GM21529 (cell line): ENCODE measurements at regions not wholly inside any gene's neighbourhood (a gene's known extent, or its start where the extent isn't known, plus 50 kb on each side); places are given as distances from the start of the nearest gene placed in this dataset.
A peak's percentile ranks its signal among the peaks of the same experiment; 100 is the strongest.

Experiments
- ATAC-seq: cut with Tn5 transposase; IDR thresholded peaks from one replicate; pipeline ENCODE4 v1.9.1; 2021; ENCODE audit not compliant: unreplicated experiment

DNA sequence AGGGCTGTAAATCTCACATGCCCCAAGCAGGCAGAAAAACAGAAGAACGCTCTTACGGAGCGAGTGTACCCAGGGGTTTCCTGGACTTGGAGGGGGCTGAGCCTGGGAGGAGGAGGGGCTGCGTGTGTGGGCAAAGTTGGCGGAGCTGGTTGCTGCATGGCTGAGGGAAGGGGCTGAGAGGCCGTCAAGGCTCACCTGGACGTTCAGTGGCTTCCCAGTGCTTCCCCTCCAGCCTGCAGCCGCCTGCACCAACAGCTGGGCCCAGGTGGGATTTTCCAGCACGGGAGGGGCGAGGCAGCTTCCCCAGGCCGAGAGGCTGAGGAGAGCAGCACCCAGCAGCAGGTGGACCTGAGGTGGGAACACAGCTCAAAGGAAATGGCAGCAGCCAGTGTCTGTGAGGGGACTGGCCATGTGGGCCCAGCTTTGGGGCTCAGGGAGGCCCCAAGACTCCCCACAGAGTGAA is 70.6 kb upstream of the CTDP1 start:
- no peak for ATAC-seq

DNA sequence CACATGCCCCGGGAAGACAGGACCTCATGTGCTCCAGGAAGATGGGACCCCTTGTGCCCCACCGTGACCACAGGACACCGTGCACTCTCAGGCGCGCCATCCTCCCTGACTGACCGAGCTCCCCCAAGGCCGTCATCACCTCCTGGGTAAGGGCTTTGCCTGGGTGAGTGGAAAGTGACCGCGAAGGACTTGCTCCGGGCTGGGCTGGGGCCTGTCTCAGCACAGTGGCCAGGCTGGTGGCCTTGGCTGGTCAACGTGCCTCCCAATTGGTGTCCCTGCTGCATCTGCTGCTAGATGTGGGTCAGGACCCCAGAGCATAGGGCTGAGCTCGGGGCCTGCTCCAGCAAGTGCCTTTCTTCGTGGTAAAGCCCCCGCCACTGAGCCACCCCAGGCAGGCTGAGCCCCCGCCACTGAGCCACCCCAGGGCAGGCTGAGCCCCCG is 69.7 kb upstream of the CTDP1 start:
- no peak for ATAC-seq

DNA sequence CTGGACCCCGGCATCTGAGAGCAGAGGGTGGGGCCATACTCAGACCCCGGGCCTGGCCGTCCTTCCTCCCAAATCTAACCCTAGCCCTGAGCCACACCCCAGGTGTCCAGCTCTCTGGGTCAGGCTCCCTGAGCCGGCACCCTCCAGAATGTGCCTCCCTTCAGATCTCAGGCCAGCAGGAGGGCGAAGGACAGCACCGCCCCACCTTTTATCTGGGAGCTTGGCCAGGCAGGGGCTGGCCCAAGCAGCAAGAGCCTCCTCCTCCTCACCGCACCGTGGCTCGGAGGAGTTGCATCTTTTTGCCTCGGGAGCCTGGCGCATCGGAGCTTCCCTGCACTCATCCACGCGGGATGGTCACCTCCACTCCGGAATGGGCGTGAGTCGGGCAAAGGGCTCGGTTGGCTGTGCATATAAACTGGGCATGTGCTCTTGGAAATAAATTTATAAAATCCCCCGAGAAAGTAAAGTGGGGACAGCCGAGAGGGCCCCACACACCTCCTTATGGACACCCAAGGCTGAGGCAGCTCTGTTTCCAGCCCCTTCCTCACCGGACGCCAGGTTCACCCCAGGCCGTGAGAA is 69.1 kb upstream of the CTDP1 start:
- no peak for ATAC-seq

DNA sequence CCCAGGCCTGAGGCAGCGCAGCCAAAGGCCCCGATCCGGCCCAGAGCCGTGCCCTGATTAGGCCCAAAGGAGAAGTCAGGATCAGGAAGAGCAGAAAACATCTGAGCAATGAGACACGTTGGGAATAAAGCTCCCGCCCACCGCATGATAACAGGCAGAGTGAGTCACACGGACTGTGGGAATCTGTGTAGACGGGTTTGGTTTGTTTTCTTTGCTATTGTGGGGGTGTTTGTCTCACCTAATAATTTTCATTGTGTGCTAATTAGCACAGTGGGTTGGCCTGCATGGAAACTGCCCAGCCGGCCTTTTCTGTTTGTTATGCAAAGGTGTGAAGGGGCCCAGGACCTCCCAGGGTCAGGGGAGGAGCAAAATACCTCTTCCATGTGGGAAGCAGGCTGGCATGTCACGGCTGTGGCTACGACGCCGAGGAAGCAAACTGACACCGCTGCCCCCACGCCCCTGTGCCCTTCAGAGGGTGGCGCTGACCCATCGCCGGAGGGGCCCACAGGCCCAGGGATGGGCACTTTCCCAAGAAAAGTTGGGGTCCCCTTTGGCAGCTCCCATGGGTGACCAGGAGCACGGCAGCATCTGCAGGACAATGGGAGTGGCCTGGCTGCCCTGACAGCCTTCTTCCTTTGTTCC is 68.4 kb upstream of the CTDP1 start:
- no peak for ATAC-seq

DNA sequence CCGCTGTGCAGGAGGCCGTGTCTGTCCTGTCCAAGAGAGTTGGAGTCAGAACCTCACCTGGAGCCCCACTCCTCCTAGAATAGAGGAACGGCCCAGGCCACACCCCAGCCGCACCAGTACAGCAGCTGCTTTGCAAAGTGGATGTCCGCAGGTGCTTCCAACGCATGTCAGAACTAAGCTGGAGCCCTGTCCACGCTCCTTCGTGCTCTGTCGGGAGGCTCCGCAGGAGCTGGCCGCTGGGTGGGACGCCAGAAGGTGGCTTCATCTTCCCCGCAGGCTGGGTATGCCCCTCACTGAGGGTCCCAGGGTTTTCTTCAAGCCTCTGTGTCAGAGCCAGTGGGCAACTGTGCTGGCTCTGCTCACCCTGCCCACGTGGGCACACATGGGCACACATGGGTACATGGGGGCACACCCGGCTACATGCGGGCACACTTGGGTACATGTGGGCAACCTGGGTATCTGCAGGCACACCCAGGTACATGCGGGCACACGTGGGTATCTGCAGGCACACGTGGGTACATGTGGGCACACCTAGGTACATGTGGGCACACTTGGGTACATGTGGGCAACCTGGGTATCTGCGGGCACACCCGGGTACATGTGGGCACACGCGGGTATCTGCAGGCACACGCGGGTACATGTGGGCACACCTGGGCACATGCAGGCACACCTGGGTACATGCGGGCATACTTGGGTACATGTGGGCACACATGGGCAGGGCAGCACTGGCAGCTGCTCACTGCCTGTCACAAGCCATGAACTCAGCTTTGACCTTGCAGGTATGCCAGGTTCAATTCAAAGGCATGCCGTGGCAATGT is 67.1 kb upstream of the CTDP1 start:
- no peak for ATAC-seq

DNA sequence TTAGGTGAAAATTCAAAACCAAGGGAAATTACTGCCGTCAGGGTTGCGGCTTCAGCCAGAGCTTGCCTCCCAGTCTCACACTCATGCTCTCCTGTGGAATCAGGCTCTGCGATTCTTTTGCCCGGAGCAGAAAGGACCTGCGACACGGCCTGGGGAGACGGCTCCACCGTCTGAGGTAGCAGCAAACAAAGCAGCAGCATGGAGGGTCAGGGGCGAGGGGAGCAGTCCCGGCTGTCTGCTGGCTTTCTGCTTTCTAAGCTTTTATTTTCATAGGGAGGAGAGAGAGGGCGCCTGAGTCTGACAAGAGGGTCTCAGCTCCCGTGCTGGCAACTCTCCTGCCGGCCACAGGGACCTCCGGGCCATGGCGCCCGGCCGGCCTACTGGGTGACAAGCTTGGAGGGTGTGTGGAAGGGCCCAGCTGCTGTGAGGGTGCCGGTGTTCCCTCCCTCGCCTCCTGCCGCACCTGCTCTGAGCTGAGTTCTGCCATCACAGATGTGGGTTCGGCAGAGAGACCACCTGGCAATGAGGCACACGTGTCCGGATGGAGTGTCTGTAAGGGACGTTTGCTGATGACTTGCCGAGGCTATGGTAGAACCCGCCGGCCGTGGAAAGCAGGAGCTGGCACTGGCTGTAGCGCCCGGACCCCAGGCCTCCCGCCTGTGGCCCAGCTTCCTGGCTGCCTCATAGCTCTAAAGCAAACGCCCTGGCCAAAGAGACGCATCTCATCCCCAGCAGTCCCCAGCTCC is 66.2 kb upstream of the CTDP1 start:
- ATAC-seq = no peak

DNA sequence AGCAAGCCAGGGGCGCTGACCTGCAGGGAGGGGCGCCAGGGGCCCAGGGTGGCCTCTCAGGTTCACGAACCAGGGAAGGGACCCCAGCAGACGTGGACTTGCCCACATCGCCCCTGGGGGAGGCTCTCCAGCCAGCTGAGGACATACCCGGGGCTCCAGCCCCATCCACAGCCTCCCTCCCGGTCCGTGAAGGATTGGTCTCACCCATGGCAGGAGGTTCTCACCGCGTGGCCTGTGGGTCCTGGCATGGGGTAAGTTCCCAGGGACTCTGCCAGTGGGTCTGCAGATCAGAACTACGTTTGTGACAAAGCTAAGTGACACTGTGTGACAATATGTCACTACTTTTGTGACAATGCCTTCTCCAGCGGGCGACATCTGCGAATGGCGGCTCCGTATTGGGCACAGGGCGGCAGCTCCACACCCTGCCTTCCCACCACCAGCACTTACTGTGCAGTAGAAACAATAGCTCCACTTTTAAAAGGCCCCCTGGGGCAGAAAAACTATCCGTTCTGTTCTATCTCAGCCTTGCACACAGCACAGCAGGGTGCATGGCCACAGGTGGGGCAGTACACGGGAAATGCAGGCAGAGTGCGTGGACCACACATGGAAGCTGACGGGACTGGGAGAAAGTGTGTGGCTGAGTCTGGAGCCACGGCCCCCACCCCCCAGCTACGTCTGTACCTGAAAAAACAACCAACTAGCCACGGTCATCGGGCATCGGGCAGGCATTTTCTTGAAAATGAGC is 65.2 kb upstream of the CTDP1 start:
- no peak for ATAC-seq

DNA sequence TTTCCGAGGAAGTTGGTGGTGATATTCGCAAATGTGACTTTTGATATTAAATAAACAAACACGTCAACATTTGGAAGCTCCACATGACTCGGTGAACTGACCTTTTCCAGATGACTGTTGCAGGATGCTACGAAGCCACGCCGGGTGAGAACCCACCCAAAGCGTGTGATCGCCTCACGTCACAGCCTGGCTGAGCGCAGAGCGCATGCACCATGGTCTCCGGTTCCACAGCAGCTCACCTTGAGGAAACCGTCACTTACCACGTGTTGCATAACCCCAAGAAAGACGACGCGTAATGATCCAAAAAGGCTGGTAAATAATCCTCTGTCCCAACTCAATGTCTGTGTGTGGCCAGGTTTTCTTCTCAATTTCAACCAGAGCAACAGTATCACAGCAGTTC is 64.5 kb upstream of the CTDP1 start:
- ATAC-seq = no peak

DNA sequence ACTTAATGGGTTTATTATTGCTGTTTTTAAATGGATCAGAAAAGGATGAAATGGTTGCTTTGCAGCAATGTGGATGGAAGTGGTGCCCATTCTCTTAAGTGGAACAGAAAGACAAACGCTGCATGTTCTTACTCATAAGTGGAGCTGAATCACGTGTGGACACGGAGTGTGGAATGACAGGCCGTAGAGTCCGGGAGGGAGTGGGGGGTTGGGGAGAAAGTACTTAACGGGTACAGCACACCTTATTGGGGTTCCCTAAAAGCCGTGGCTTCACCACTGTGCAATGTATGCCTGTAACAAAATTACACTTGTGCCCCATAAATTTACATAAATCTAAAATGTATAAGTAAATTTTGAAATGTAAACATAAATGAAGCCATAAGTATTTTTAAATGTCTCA is 64.0 kb upstream of the CTDP1 start:
- ATAC-seq = no peak

DNA sequence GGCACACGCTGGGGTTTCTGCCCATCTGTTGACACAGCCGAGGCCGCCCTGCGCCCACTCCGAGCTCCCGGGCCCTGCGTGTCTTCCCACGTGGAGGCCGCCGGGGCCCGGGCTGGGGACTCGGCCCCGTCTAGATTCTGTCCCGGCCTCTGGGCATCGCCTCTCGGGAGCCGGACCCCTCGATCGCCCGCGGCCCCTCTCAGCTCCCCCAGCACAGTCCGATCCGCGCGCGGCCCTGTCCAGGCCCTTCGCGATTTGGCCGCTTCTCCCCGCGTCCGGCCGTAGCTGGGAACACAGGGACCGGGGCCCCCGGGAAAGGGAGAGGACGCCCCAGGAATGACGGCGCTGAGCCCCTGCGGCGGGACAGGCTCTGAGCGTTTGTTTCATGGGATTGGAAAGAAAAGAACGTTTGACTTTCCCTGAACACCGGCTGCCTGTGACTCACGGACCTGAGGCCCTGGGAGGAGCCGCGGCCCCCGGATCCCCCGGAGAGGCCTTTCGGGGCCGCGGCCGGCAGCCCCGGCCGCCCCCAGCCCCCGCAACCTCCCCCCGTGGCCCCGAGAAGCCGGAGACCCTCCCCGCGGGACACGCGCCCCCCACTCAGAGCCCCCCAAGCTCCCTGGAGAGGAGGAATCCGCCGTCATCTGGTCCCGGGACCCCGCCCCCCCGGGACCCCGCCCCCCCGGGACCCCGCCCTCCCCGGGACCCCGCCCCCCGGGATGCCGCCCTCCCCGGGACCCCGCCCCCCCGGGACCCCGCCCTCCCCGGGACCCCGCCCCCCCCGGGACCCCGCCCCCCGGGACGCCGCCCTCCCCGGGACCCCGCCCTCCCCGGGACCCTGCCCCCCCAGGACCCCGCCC is 62.7 kb upstream of the CTDP1 start:
- no peak for ATAC-seq

DNA sequence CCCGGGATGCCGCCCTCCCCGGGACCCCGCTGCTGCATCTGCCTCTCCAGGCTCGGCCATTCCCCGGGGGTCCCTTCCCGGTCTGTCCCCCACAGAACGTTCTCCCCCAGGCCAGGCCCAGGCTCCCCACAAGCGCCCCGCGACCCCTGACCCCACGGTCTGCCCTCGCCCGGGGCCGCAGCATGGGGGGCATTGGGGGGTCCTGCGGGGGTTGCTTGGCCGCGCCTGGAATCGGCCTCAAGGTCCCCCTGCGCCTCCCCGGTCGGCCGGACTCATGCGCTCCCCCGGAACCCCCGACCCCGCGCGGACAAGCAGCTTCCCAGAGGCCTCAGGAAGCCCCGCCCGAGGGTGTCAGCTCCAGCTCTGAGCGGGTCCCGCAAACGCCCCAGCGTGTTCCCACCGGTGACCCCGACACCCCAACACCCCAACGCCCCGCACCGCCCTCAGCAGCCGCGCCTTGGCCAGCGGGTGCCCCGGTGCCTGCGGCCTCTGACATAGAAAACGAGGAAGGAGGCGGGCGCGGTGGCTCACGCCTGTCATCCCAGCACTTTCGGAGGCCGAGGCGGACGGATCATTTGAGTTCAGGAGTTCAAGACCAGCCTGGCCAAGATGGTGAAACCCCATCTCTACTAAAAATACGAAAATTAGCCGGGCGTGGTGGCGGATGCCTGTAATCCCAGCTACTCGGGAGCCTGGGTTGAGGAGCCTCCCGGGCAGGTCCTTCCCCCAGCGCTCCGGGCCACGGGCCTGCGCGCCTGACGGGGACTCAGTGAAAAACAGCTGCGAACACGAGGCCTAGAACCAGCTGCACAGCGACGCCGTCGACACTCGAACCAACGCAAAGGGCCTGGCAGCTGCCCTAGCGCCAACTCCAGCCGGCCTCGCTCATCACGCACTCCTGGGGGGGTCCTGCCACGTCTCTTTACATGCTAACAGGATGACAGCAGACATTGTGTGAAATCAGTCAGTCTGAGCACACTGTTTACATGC is 61.8 kb upstream of the CTDP1 start:
- no peak for ATAC-seq

DNA sequence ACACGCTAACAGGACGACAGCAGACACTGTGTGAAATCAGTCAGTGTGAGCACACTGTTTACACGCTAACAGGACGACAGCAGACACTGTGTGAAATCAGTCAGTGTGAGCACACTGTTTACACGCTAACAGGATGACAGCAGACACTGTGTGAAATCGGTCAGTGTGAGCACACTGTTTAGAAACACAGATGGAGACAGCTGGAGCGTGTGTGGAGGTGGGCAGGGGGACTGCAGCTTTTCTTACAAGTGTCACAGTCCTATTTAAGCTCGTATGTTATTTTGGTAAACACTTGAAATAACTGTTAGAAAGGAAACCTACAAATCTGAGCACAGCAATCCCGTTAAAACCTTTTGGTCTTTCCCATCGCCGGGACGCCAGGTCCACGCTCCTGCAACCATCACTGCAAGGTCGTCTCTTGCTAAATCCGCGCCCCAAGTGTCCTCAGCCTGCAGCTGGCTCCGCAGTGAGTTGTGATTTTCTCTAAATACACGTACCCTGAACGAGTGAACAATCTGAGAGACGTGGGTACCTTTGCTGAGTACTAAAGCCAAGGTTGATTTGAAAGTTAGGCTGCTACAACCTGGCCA is 58.9 kb upstream of the CTDP1 start:
- ATAC-seq = no peak

DNA sequence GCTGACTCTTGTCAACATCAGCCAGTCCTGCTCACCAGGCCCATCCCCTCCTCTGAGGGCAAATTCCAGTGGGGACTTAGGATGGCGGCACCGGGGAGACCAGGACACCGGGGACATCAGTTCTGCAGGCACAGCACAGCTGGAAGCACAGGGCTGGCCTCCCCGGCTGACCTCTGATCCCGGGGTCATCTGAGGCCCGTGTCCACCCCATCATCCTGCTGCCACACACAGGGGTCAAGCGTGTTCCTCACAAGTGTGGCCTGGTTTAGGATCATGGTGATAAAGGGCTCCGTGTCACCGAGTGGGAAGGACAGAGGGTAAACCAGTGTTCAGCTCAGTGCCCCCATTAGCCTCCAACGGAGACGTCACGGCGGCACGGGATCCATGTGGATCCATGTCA is 58.1 kb upstream of the CTDP1 start:
- ATAC-seq = no peak

DNA sequence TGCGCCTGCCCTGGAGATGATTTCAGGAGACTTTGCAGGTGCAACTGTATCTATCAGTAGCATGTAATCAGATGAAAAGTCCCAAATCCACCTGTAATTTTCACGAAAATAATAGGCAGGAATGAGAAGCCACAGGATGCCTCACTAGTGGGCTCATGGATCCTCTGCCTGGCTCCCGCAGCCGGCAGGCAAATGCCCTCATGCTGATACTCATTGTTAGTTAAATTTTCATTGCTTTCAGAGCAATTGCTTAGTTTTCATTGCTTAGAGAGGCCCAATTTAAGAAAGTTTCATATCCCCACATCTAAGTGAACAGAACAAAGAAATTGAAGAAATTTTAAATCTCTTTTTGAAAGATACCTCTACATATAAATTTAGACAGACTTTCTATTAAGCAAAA is 57.6 kb upstream of the CTDP1 start:
- no peak for ATAC-seq

DNA sequence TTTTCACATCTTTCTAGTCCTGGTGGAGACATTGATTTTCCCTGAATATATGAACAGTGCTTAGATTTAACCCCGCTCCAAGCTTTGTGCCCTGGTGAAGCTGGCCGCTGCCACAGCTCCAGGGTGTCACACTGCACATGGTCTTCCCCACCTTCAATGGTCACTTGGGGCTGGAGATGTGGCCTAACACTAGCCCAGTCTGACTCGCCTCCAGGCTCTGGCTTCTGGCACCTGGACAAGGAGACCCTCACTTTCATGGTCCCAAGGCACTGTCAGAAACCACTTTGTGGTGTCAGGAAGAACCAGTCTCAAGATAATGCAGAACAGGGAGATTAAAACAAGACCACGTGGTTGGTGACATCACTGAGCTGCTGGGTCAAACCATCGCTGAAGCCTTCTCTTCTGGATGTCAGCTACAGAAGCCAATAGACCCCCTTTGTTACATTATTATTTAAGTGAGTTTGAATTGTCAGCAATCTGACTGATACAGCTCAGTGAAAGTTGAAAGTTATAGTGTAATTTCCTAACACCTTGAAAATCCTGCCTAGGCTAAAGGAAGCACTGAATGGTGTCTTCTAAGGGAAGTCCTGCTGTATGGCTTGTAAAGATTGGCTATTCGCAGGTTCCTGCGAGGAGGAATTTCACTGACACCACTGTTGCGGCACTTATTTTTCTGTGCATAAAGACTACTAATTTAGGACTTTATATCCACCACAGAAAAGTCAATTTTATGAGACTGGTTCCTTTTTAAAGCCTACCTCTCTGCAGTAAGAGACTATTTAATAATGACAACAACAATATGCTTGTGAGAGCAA is 55.0 kb upstream of the CTDP1 start:
- ATAC-seq = no peak

DNA sequence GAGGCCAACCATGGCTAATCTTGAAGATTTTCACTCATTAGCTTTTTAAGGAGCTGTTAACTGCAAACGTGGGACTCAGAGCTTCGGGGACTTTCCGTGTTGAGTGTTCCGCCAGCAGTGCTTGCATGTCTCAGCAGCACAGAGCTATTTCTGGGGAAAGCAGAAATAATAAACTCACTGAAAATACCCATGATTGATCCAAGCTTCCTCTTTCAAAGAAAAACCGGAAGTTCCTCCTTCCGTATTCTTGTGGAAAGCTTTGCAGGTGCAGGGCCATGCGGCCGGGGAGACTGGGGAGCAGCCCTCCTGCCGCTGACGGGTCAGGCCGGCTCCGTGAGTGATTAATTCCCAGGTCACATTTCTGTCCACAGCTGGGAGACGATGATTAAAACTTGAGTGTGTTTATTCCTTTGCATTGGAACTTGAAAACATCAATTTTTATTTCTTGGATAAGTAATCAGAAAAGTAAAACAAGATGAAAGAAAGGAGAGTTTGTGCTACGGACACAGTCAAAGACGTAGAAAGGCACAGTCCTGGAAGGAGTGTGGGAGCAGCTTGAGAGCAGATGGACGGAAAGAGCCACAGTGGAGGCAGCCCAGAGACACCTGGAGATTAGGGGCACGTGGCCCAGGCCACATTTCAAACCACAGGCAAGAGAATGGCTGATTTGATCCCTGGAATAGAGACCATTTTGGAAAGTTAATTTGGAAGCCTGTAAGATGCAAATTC is 54.2 kb upstream of the CTDP1 start:
- ATAC-seq = peak; percentile 86
